B cell (primary cell): ENCODE measurements at regions not wholly inside any gene's neighbourhood (a gene's known extent, or its start where the extent isn't known, plus 50 kb on each side); places are given as distances from the start of the nearest gene placed in this dataset.

Experiments used
- ATAC-seq: fragments of 200-7000 bp; cut with Tn5 transposase; one replicate; pipeline ENCODE4 v1.10.0; 2021; ENCODE audit warnings: low read depth, mild to moderate bottlenecking, moderate number of reproducible peaks, moderate library complexity
- CTCF ChIA-PET: fragments of 350-600 bp; sonication (Branson Sonifier 250); formaldehyde crosslinking; loops from one replicate; lab custom pipeline; 2021; ENCODE audit warnings: antibody characterized with exemption, inconsistent platforms; lab: Charles Lee
- POLR2A ChIA-PET: fragments of 350-600 bp; sonication (Branson Sonifier 250); formaldehyde crosslinking; loops from one replicate; lab custom pipeline; 2021; ENCODE audit warnings: antibody characterized with exemption; lab: Charles Lee
- DNase-seq: peaks from one replicate; pipeline ENCODE4 v3.0.0; 2013
- H2AFZ ChIP-seq: 2 replicates; pipeline ENCODE4 v1.6.1; 2012; ENCODE audit warnings: mild to moderate bottlenecking, low read depth, low read length; ENCODE audit not compliant: insufficient read depth, poor library complexity, severe bottlenecking
- H3K27ac ChIP-seq, 2 donors: 1 replicate in 1 of 2; 2 replicates in 1 of 2; pipeline ENCODE4 v1.5.1; 2012 to 2013; ENCODE audit warnings: low read length in 2 of 2, mild to moderate bottlenecking in 2 of 2, moderate library complexity in 1 of 2
- H3K27me3 ChIP-seq, 4 experiments: fragments of 200-600 bp in 1 of 4; sonication (generic) in 1 of 4; replicated peaks in 1 of 4; 1 replicate in 2 of 4; 2 replicates in 2 of 4; pipeline versions ENCODE4 v1.6.1 to v1.7.0; 2013 to 2016; ENCODE audit warnings: low read length in 3 of 4, mild to moderate bottlenecking in 2 of 4, mixed read lengths in 1 of 4, moderate library complexity in 1 of 4; ENCODE audit not compliant: insufficient read depth in 4 of 4, control insufficient read depth in 3 of 4; ENCODE audit errors: control extremely low read depth in 1 of 4
- H3K36me3 ChIP-seq, 2 experiments: replicated peaks in 1 of 2; 1 replicate in 1 of 2; 2 replicates in 1 of 2; pipeline versions ENCODE4 v1.6.1 to v1.7.1; 2013; ENCODE audit warnings: low read length in 1 of 2; ENCODE audit not compliant: insufficient read depth in 2 of 2, control insufficient read depth in 1 of 2; ENCODE audit errors: control extremely low read depth in 1 of 2, extremely low read depth in 1 of 2
- H3K4me1 ChIP-seq, 2 donors: fragments of 200-600 bp in 1 of 2; sonication (generic) in 1 of 2; 1 replicate in 1 of 2; 2 replicates in 1 of 2; pipeline versions ENCODE4 v1.5.1 to v1.6.1; 2013 to 2017; ENCODE audit warnings: low read length in 2 of 2; ENCODE audit not compliant: control insufficient read depth in 2 of 2, insufficient read depth in 2 of 2
- H3K4me2 ChIP-seq: replicated peaks from 2 replicates; pipeline ENCODE3; 2012; ENCODE audit warnings: mild to moderate bottlenecking, low read depth, low read length; ENCODE audit not compliant: poor library complexity, severe bottlenecking
- H3K4me3 ChIP-seq, 5 experiments: fragments of 200-600 bp in 1 of 5; sonication (generic) in 1 of 5; 1 replicate in 3 of 5; 2 replicates in 2 of 5; pipeline versions ENCODE4 v1.5.1 to v1.7.0; 2011 to 2016; ENCODE audit warnings: low read length in 4 of 5, mild to moderate bottlenecking in 4 of 5, low read depth in 2 of 5, control low read depth in 1 of 5, moderate library complexity in 1 of 5; ENCODE audit not compliant: insufficient read depth in 1 of 5; ENCODE audit errors: control extremely low read depth in 1 of 5, extremely low read depth in 1 of 5
- H3K79me2 ChIP-seq: fragments of 200-600 bp; sonication (generic); one replicate; pipeline ENCODE4 v1.6.0; 2016; ENCODE audit warnings: low read length; ENCODE audit not compliant: control insufficient read depth, insufficient read depth
- H3K9ac ChIP-seq: fragments of 200-600 bp; sonication (generic); 2 replicates; pipeline ENCODE4 v1.6.1; 2017; ENCODE audit warnings: mild to moderate bottlenecking, low read length, moderate library complexity
- H3K9me3 ChIP-seq, 3 donors: one replicate each; pipeline versions ENCODE4 v1.6.1 to v1.7.1; 2013; ENCODE audit warnings: low read length in 2 of 3; ENCODE audit not compliant: control insufficient read depth in 2 of 3, insufficient read depth in 1 of 3; ENCODE audit errors: control extremely low read depth in 1 of 3
- H4K20me1 ChIP-seq: 2 replicates; pipeline ENCODE4 v1.6.0; 2012; ENCODE audit warnings: mild to moderate bottlenecking, low read length; ENCODE audit not compliant: insufficient read depth, control insufficient read depth, poor library complexity, severe bottlenecking
- H3K27ac Mint-ChIP-seq: one replicate; pipeline ENCODE4 v1.8.0; 2021; ENCODE audit warnings: mixed read lengths
- H3K27me3 Mint-ChIP-seq: one replicate; pipeline ENCODE4 v1.8.0; 2021; ENCODE audit warnings: mixed read lengths
- H3K4me1 Mint-ChIP-seq: one replicate; pipeline ENCODE4 v1.8.0; 2021; ENCODE audit warnings: mixed read lengths
- H3K4me3 Mint-ChIP-seq: one replicate; pipeline ENCODE4 v1.8.0; 2021; ENCODE audit warnings: mixed read lengths
- H3K9me3 Mint-ChIP-seq: one replicate; pipeline ENCODE4 v1.8.0; 2022; ENCODE audit warnings: mixed read lengths; ENCODE audit not compliant: insufficient read depth
- EZH2 ChIP-seq: IDR thresholded peaks from 2 replicates; pipeline ENCODE4 v1.6.1; 2012; ENCODE audit warnings: borderline replicate concordance, low read depth, mild to moderate bottlenecking, moderate library complexity, low read length; ENCODE audit not compliant: insufficient read depth, poor library complexity, severe bottlenecking
- WGBS: methylation state at CpG from one replicate; pipeline ENCODE4 v1.1.5; 2013; ENCODE audit warnings: missing lambda C conversion rate; ENCODE audit not compliant: insufficient coverage; 5-methylcytosine and 5-hydroxymethylcytosine counted together
- intact Hi-C: fragments of 100-400 bp; cut with micrococcal nuclease; formaldehyde crosslinking; loops from one replicate; pipeline ENCODE4 v1.10.0; 2022
- TF ChIP-seq, protein P1 (sequence below): fragments of 200-600 bp; IDR thresholded peaks from one replicate; pipeline ENCODE4 v1.8.0; 2022; ENCODE audit warnings: antibody characterized with exemption, mild to moderate bottlenecking

GRCh38 chr5:135108992-135109391 is 75.0 kb upstream of the PITX1 start:
- Histone ChIP-seq H3K79me2 (no peaks in the 10 kb centered on the region), H3K36me3 (no peaks in the 10 kb centered on the region), H3K4me2 (no peak overlapping the region), H3K4me1 (no peaks in the 10 kb centered on the region), H3K27ac (no peak overlapping the region), H4K20me1 (no peaks in the 10 kb centered on the region), H3K9me3 (no peaks in the 10 kb centered on the region), H3K27me3 (peaks cover 0 to 11% (median 0%) of the 10 kb centered on the region in 4 experiments), H2AFZ (no peak overlapping the region), H3K9ac (no peak overlapping the region), H3K4me3 (no peak overlapping the region)
- no peaks in the 10 kb centered on the region for H3K9me3 Mint-ChIP-seq
- ATAC-seq (no peak), DNase-seq (no peak)
- WGBS = 92% methylated on average over 7 of the region's 7 CpGs
- TF ChIP-seq, protein P1, sequence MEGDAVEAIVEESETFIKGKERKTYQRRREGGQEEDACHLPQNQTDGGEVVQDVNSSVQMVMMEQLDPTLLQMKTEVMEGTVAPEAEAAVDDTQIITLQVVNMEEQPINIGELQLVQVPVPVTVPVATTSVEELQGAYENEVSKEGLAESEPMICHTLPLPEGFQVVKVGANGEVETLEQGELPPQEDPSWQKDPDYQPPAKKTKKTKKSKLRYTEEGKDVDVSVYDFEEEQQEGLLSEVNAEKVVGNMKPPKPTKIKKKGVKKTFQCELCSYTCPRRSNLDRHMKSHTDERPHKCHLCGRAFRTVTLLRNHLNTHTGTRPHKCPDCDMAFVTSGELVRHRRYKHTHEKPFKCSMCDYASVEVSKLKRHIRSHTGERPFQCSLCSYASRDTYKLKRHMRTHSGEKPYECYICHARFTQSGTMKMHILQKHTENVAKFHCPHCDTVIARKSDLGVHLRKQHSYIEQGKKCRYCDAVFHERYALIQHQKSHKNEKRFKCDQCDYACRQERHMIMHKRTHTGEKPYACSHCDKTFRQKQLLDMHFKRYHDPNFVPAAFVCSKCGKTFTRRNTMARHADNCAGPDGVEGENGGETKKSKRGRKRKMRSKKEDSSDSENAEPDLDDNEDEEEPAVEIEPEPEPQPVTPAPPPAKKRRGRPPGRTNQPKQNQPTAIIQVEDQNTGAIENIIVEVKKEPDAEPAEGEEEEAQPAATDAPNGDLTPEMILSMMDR = no peak
- TF ChIP-seq EZH2 = no peak
- no peaks in the 10 kb centered on the region for H3K4me1 Mint-ChIP-seq
- H3K27me3 Mint-ChIP-seq = peaks cover 18% of the 10 kb centered on the region
- ChIA-PET POLR2A (no interaction called here), CTCF (no interaction called here)
- intact Hi-C loops = no loop called here
- H3K4me3 Mint-ChIP-seq = no peak overlapping the region
- H3K27ac Mint-ChIP-seq = no peak overlapping the region

GRCh38 chr5:135108569-135108968 is 74.5 kb upstream of the PITX1 start:
- Histone ChIP-seq H3K4me2 (no peak overlapping the region), H3K9me3 (no peaks in the 10 kb centered on the region), H3K4me3 (no peak overlapping the region), H3K27ac (no peak overlapping the region), H2AFZ (no peak overlapping the region), H3K79me2 (no peaks in the 10 kb centered on the region), H3K9ac (no peak overlapping the region), H3K27me3 (peaks cover 0 to 11% (median 0%) of the 10 kb centered on the region in 4 experiments), H3K36me3 (no peaks in the 10 kb centered on the region), H3K4me1 (no peaks in the 10 kb centered on the region), H4K20me1 (no peaks in the 10 kb centered on the region)
- no peak overlapping the region for H3K27ac Mint-ChIP-seq
- no peak for TF ChIP-seq EZH2
- TF ChIP-seq, protein P1 = no peak
- H3K4me1 Mint-ChIP-seq = no peaks in the 10 kb centered on the region
- no peak overlapping the region for H3K4me3 Mint-ChIP-seq
- ChIA-PET CTCF (no interaction called here), POLR2A (no interaction called here)
- ATAC-seq (no peak), DNase-seq (no peak)
- 91% methylated on average over 1 of the region's 3 CpGs for WGBS
- intact Hi-C loops = no loop called here
- no peaks in the 10 kb centered on the region for H3K9me3 Mint-ChIP-seq
- peaks cover 16% of the 10 kb centered on the region for H3K27me3 Mint-ChIP-seq
